GM19351 (cell line): ENCODE measurements at regions not wholly inside any gene's neighbourhood (a gene's known extent, or its start where the extent isn't known, plus 50 kb on each side); places are given as distances from the start of the nearest gene placed in this dataset.
"Not testable (repeated sequence)": the region's sequence is repeated elsewhere in the genome, so short reads cannot be mapped to it uniquely, and the experiment has no call there.

Experiments used
- ATAC-seq: cut with Tn5 transposase; IDR thresholded peaks from one replicate; pipeline ENCODE4 v1.9.1; 2021; ENCODE audit warnings: mild to moderate bottlenecking, moderate library complexity; ENCODE audit not compliant: unreplicated experiment

DNA sequence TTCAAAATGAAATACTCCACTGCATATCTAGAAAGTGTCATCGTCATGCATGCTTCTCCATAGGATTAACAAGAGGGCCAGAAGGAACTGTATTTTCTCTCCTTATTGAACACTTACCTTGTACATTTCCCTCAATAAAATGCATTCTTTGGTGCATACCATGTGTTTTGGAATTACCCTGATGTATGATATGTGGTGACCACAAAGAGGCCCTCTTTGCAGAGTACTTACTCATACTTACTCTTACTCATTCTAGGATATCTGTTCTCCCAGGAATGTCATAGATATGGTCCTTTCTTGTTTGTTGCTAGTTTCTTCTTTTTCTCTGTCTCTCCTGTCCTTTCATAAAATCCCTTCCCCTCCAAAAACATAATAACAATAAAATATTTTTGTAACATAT, 1087.1 kb upstream of the POT1 start:
- no peak for ATAC-seq

- ATAC-seq = no peak
Measured at GRCh38 chr7:126005064-126005463, 1075.4 kb upstream of the POT1 start.

GRCh38 chr7:126001349-126001748, 1071.7 kb upstream of the POT1 start:
- ATAC-seq = no peak

DNA sequence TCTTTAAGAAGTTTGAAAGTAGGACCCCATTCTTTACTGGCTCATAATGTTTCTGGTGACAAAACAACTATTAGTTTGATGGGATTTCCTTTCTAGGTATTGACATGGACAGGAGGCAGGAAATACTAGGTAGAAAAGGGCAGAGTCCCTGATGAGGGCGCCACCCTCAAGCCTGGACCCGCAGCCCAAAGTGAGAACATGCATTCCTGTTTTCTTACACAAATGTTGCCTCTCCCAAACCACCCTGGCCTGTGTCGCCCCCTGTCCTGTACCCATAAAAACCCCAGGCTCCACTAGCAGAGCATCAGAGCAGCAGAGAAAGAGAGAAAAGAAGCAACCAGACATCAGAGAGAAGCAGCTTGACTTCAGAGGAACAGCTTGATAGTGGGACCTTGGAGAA, 1055.2 kb upstream of the POT1 start:
- ATAC-seq = no peak

DNA sequence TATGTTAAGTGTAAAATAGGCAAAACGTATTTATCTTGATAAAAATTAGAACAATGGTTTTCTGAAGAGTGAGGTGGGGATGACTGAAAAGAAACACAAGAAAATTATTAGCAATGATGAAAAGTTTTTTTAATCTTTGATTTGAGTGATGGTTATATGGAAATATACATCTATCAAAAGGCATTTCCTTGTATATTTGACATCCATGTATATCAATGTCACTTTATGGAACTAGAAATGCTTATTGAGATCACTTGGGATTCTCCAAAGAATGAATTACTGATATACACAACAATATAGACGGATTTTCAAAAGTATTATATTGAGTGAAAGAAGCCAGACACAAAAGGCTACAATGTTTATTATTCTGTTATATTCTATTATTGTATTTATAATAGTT, 1042.0 kb upstream of the POT1 start:
- no peak for ATAC-seq

DNA sequence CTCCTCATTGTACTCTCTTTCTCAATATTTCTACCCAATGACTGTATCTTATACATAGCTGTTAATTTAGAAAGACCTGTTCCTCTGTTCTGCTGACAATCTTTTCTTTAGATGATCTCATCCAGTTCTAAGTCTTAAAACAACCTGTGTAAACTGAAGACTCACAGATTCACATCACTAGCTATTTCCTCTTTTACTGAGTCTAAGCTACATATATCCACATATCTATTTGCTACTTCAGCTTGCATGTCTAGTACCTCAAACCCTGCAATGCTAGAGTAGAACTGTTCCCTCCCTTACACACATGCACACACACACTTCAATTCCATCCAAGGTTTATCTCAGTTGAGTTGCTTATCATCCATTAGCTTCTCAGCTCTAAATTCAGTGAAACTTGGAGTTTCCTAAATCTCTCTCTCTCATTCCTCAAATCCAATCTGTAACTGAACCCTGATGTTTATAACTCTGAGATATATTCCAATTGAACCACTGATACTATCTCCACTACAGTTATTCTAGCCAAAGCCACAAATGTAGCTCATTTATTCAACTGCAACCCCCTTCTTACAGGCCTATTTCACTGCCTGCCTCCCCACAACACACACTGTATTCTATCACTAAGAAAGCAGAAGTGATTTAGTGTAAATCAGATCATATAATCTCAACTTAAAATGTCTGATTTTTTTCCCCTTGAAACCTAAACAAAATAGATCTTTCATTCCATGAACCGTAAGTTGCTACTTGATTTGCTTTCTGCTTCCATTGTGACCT, 1036.8 kb upstream of the POT1 start:
- ATAC-seq = peak; percentile 49

- ATAC-seq = no peak
Measured at GRCh38 chr7:125934955-125935354, 1005.3 kb upstream of the POT1 start.

- no peak for ATAC-seq
Measured at GRCh38 chr7:125934539-125934938, 1004.9 kb upstream of the POT1 start.

DNA sequence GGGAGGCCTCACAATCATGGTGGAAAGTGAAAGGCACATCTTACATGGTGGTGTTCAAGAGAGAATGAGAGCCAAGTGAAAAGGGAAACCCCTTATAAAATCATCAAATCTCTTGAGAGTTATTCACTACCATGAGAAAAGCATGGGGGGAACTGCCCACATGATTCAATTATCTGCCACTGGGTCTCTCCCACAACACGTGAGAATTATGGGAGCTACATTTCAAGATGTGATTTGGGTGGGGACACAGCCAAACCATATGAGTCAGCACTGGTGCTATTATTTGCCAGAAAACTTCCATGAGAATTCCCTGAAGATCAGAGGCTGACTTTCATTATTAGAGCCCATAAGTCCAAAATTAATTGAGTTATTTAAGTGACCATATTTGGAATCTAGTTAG, 1001.2 kb upstream of the POT1 start:
- no peak for ATAC-seq

DNA sequence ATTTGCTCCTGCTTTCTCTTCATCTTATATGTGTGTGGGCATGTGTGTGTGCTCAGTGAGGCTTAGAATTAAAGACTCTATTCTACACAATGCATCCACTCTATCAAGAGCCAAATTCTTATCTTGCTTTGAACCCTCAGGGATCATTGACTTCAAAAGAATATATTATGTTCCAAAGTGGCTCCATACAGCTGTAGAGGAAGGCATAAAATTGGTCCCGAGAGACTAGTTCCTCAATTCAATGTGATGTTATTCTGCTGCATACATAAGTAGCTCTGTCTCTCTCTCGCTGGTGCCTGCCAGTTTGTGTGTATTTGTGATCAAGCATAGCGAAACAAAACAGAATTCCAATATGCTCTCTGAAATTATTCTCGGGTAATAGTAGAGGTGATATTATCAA, 997.9 kb upstream of the POT1 start:
- ATAC-seq = no peak

DNA sequence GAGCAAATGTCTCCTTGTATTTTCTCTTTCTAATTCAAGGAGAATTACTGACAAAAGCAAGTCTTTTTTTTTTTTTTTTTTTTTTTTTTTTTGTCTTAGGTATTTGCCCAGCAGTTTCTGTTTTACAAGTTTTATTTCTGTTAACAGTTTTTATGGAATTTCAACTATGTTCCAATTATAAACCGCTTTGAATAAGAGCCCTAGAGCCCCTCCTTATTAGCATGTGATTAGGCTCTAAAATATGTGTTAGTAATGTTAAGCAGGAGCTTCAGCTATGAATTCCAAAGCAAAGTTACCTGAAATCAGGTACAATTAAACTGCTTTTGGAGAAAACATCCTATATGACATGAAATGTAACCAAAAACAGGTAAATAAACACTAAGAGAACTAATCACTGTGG, 997.0 kb upstream of the POT1 start:
- ATAC-seq = no peak

DNA sequence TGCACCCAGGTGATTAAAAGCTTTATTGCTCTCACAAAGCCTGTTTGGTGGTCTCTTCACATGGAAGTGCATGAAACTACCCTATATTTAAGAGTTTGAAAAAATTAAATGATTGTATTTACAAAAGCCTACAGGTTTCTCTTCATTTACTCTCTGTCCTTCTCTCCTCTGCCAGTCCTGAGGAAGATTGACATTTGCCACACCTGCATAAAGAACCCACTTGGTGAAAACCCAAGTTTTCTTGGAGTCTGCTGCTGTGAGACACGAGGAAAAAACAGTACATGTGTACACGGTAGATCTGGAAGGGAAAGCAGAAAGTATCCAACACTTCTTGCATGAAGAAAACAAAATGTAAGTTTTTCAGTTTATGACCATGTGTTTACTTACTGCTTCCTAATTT, 994.4 kb upstream of the POT1 start:
- ATAC-seq = no peak

- ATAC-seq = not testable (repeated sequence)
Measured at GRCh38 chr7:125915381-125915948, 985.8 kb upstream of the POT1 start.

DNA sequence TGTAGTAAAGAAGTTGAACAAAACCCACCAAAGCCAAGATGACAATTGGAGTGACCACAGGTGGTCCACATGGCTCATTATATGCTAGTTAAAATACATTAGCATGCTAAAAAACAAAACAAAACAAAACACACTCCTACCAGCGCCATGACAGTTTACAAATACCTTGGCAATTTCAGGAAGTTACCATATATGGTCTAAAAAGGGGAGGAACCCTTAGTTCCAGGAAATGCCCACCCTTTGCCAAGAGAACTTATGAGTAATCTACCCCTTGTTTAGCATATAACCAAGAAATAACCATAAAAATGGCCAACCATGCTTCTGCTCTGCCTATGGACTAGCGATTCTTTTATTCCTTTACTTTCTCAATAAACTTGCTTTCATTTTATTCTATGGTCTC, 979.1 kb upstream of the POT1 start:
- ATAC-seq = no peak

GRCh38 chr7:125899577-125899976, 970.0 kb upstream of the POT1 start:
- no peak for ATAC-seq

DNA sequence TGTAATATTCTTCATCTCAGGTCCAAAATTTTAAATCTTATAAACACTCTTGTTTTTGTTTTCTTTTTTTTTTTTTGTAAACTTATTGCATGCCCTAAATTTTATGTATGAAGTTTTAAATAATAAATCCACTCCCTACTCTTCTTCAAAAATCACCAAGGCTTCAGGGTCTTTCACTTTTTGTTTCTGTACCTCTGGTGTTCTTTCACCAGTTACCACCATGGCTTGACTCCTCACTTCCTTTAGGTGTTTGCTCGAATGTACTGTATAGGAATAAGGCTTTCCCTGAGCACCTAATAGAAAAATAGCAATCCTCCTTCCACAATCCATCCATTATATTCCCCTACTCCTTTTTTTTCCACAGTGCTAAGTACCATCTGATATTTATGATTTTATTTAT, 962.8 kb upstream of the POT1 start:
- ATAC-seq = no peak

- no peak for ATAC-seq
Measured at GRCh38 chr7:125878988-125879387, 949.4 kb upstream of the POT1 start.

DNA sequence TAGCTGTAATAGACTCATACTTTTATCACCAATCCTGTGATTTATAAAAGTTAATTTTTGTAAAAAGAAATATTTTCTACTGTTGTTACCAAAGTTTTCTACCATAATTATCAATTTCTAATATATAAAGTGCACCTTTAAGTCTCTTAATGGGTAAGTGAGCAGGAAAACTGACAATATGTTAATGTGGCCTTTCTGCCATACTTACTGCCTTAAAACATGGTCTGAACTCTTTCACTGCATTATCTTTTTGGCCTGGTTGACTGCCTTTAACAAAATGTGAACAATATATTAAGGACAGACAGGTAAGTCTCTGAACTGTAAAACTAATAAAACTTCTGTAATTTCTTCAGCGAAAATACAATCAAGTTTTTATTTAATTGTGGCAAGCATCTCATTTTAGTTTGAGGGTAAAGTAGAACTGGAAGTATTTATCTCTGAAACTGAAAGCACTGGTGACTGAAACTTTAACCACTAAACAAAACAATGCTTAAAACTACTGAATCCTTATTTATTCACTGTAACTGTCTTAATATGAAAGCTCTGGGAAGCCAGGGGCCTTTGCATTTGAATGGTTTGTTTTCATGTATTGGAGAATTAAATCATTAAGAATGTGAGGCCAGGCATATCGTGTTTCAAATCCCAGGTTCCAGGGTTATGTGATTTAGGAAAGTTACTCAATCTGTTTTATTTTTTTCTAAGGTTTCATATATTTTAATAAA, 948.8 kb upstream of the POT1 start:
- peak; percentile 68 for ATAC-seq

DNA sequence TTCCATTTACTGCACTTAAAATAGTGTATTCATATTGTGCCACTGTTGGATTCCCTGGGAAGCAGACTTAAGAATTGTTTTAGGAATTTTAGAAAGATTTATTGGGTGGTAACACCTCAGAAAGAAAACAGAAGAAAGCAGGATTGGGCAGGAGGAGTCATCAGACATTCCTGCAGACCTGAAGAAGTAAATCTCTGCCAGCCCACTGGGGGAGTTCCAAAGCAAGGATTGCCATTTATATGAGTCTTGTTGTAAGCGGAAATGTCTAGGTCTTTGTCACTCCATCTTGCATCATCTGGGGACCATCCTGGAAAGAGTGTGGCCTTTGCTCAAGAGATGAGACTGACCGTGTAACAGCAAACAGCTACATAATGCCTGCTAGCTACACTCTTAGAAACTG, 947.6 kb upstream of the POT1 start:
- no peak for ATAC-seq

- no peak for ATAC-seq
Measured at GRCh38 chr7:125876431-125876830, 946.8 kb upstream of the POT1 start.

GRCh38 chr7:125871431-125871830, 941.8 kb upstream of the POT1 start:
- no peak for ATAC-seq

DNA sequence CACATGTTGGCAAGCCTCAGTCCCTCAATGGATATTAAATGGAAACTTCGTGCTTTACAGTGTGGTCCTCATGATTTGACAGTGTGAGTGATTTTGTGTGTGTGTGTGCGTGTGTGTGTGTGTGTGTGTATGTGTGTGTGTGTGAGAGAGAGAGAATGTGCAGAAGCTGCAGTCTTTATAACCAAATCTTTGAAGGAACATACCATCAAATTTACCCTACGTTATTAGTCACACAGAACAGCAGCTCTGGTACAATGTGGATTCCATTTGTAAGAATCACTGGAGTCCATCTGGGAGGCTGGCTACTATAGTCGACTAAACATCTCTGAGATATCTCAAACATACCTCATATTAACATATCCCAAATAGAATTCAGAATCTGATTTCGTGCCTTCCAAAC, 928.0 kb upstream of the POT1 start:
- no peak for ATAC-seq
